GM23248 (cell line): ENCODE measurements at regions not wholly inside any gene's neighbourhood (a gene's known extent, or its start where the extent isn't known, plus 50 kb on each side); places are given as distances from the start of the nearest gene placed in this dataset.

Experiments
- EZH2 ChIP-seq: fragments of 200-600 bp; sonication (generic); IDR thresholded peaks from 2 replicates; pipeline ENCODE4 v1.6.1; 2018; ENCODE audit warnings: antibody characterized with exemption, mild to moderate bottlenecking; ENCODE audit not compliant: insufficient read depth, poor library complexity, severe bottlenecking
- EZH2phosphoT487 ChIP-seq: fragments of 200-600 bp; sonication (generic); IDR thresholded peaks from 2 replicates; pipeline ENCODE4 v1.6.1; 2018; ENCODE audit warnings: antibody characterized with exemption, moderate library complexity, mild to moderate bottlenecking, low read depth; ENCODE audit not compliant: insufficient read depth

DNA sequence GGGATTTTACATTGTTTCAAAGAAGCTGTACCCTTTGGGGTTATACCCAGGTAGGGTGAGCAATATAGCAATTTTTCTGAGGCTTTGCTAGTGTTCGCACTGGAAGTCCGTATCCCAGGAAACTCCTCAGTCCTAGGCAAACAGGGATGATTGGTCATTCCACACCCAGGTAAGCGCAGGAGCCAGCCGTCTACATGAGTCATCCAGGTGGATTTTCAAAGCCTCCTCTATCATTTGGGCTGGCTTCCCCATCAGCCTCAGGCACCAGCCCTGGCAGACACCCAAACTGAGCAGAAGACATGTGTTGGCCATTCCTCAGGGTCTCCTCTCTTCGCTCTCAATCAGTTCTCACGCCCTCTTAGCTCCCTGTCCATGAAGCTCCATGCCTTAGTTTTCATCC lies 135.6 kb downstream of the AIPL1 start:
- TF ChIP-seq EZH2phosphoT487 (no peak), EZH2 (no peak)
